Sigmoid colon (tissue), 6 donors: ENCODE measurements at regions not wholly inside any gene's neighbourhood (a gene's known extent, or its start where the extent isn't known, plus 50 kb on each side); places are given as distances from the start of the nearest gene placed in this dataset.

Experiments used
- DNase-seq: peaks from one replicate; pipeline ENCODE4 v3.0.0-alpha.2; 2019
- H3K27ac ChIP-seq, 4 donors: fragments of 200-600 bp; sonication (generic); one replicate each; pipeline ENCODE4 v1.5.1; 2016 to 2019; ENCODE audit warnings: mild to moderate bottlenecking in 1 of 4
- H3K27me3 ChIP-seq, 3 donors: fragments of 200-600 bp; sonication (generic); one replicate each; pipeline ENCODE4 v1.5.1; 2019; ENCODE audit warnings: mild to moderate bottlenecking in 1 of 3
- H3K36me3 ChIP-seq, 4 donors: fragments of 200-600 bp; sonication (generic); one replicate each; pipeline ENCODE4 v1.5.1; 2016 to 2019
- H3K4me1 ChIP-seq, 4 donors: fragments of 200-600 bp; sonication (generic); one replicate each; pipeline ENCODE4 v1.5.1; 2017 to 2019
- H3K4me3 ChIP-seq, 4 donors: fragments of 200-600 bp; sonication (generic); one replicate each; pipeline ENCODE4 v1.5.1; 2017 to 2019; ENCODE audit warnings: mild to moderate bottlenecking in 2 of 4, moderate library complexity in 1 of 4
- H3K9me3 ChIP-seq, 4 donors: fragments of 200-600 bp in 3 of 4; sonication (generic) in 3 of 4; one replicate each; pipeline versions ENCODE4 v1.5.1 to v1.6.1; 2013 to 2019
- CTCF ChIP-seq, 4 experiments: fragments of 450-650 bp in 3 of 4; fragments of 200-600 bp in 1 of 4; IDR thresholded peaks; one replicate each; pipeline ENCODE4 v1.5.1; 2016 to 2019; ENCODE audit warnings: antibody characterized with exemption in 4 of 4, mild to moderate bottlenecking in 3 of 4, moderate library complexity in 2 of 4
- EP300 ChIP-seq, 4 donors: sonication (generic); formaldehyde crosslinking; IDR thresholded peaks; one replicate each; pipeline ENCODE4 v1.6.1; 2017; ENCODE audit warnings: antibody characterized with exemption in 4 of 4
- POLR2A ChIP-seq, 2 donors: fragments of 450-650 bp; IDR thresholded peaks; one replicate each; pipeline ENCODE4 v1.6.1; 2016; ENCODE audit warnings: antibody characterized with exemption in 2 of 2, mild to moderate bottlenecking in 2 of 2, moderate library complexity in 2 of 2
- POLR2AphosphoS5 ChIP-seq, 4 donors: sonication (generic); formaldehyde crosslinking; IDR thresholded peaks; one replicate each; pipeline ENCODE4 v1.6.1; 2017; ENCODE audit warnings: antibody characterized with exemption in 4 of 4
- WGBS, 2 donors: extraction: QIAGEN DNeasy Blood & Tissue Kit; methylation state at CpG; one replicate each; pipeline ENCODE4 v1.1.7; 2013; 5-methylcytosine and 5-hydroxymethylcytosine counted together
- intact Hi-C: fragments of 100-400 bp; cut with DNase I; formaldehyde crosslinking; loops from one replicate; pipeline ENCODE4 v1.15.1; 2023
- small RNA-seq, 3 donors: library from RNA; depleted of rRNA; stranded (forward); fragments of <200 nt; gene quantifications; one replicate each; pipeline ENCODE3, GENCODE V24; 2016
- donor health status: healthy with polysubstance abuse.
- donor health status: healthy.

DNA sequence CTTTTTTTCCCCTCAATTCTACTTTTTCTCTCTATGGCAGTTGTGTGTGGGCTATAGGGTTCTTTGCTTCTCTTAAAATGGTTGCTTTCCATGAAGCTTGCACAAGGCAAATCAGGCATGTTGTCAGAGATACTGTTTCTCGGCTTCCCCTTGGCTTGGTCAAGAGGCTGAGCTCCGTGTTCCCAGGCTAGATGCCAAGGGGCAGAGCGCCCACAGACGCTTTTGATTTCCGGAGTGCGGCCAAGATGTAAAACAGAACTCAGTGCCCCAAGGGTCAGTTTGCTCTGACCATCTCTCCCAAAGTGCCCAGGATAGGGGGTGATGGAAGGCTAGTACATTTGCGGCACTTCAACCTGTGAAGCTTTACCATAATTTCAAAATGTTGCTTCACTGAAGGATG is 64.2 kb upstream of the DIPK2B start:
- Histone ChIP-seq H3K27me3 (no peaks in the 10 kb centered on the region), H3K9me3 (no peaks in the 10 kb centered on the region), H3K27ac (no peak overlapping the region), H3K36me3 (no peaks in the 10 kb centered on the region), H3K4me3 (no peak overlapping the region), H3K4me1 (no peaks in the 10 kb centered on the region)
- TF ChIP-seq POLR2A (IDR thresholded peaks at IDR 0.05) (no peak), EP300 (IDR thresholded peaks at IDR 0.05) (no peak), POLR2AphosphoS5 (IDR thresholded peaks at IDR 0.05) (no peak), CTCF (IDR thresholded peaks at IDR 0.05) (no peak)
- intact Hi-C loops = no loop called here
- 94 to 96% methylated on average over 7 of the region's 7 CpGs for WGBS, 2 donors
- DNase-seq = no peak

- WGBS, 2 donors = 86 to 100% methylated on average over 1 of the region's 1 CpG
- H3K36me3 ChIP-seq = no peaks in the 10 kb centered on the region
- no peaks in the 10 kb centered on the region for H3K27me3 ChIP-seq
- intact Hi-C loops = no loop called here
- H3K4me1 ChIP-seq = no peaks in the 10 kb centered on the region
- no peak overlapping the region for H3K27ac ChIP-seq
- H3K9me3 ChIP-seq = no peaks in the 10 kb centered on the region
- TF ChIP-seq CTCF (IDR thresholded peaks at IDR 0.05) = no peak
- no peak for DNase-seq
- H3K4me3 ChIP-seq = no peak overlapping the region
These were observed 60.8 kb upstream of the DIPK2B start for GRCh38 chrX:45261471-45261870.

- Histone ChIP-seq H3K27ac (no peak overlapping the region), H3K27me3 (no peaks in the 10 kb centered on the region), H3K36me3 (no peaks in the 10 kb centered on the region), H3K4me1 (no peaks in the 10 kb centered on the region), H3K4me3 (no peak overlapping the region), H3K9me3 (no peaks in the 10 kb centered on the region)
- DNase-seq = no peak
- TF ChIP-seq EP300 (IDR thresholded peaks at IDR 0.05) = no peak
- TF ChIP-seq POLR2AphosphoS5 (IDR thresholded peaks at IDR 0.05) = no peak
- TF ChIP-seq POLR2A (IDR thresholded peaks at IDR 0.05) = no peak
- TF ChIP-seq CTCF (IDR thresholded peaks at IDR 0.05) = no peak
- 78 to 86% methylated on average over 1 of the region's 1 CpG for WGBS, 2 donors
- intact Hi-C loops = no loop called here
These were observed 60.3 kb upstream of the DIPK2B start for GRCh38 chrX:45261005-45261404.

- Histone ChIP-seq H3K9me3 (no peaks in the 10 kb centered on the region), H3K27ac (no peak overlapping the region), H3K4me1 (no peaks in the 10 kb centered on the region), H3K4me3 (no peak overlapping the region), H3K27me3 (peaks cover 0 to 5% (median 0%) of the 10 kb centered on the region in 3 donors), H3K36me3 (no peaks in the 10 kb centered on the region)
- intact Hi-C loops = no loop called here
- no peak for TF ChIP-seq POLR2A (IDR thresholded peaks at IDR 0.05)
- TF ChIP-seq POLR2AphosphoS5 (IDR thresholded peaks at IDR 0.05) = no peak
- TF ChIP-seq EP300 (IDR thresholded peaks at IDR 0.05) = no peak
- no peak for TF ChIP-seq CTCF (IDR thresholded peaks at IDR 0.05)
- WGBS, 2 donors = 17 to 71% methylated on average over 6 of the region's 6 CpGs
- DNase-seq = no peak
These were observed 58.2 kb upstream of the DIPK2B start for GRCh38 chrX:45258731-45259402.

Small RNAs in the stretch of these regions (small RNA-seq; reads per million reads assigned to genes)
- gene MIR221 = 57.1 to 109 (median 61.9) reads per million in 3 donors
- gene MIR222 = 263 to 327 (median 314) reads per million in 3 donors
- gene RF00017 = 0 reads per million in 3 donors
- gene RF00591 = 0 reads per million in 3 donors
